HEK293T (cell line): ENCODE measurements at regions not wholly inside any gene's neighbourhood (a gene's known extent, or its start where the extent isn't known, plus 50 kb on each side); places are given as distances from the start of the nearest gene placed in this dataset.

Source experiments
- BHLHE40 ChIP-seq: fragments of 450-650 bp; IDR thresholded peaks from 2 replicates; pipeline ENCODE4 v1.6.1; 2016; ENCODE audit warnings: mild to moderate bottlenecking, moderate library complexity, borderline replicate concordance
- FOXA1 ChIP-seq: fragments of 450-650 bp; IDR thresholded peaks from 2 replicates; pipeline ENCODE4 v1.6.1; 2016; ENCODE audit warnings: mild to moderate bottlenecking
- FOXK2 ChIP-seq: fragments of 450-650 bp; IDR thresholded peaks from 2 replicates; pipeline ENCODE4 v1.6.1; 2016; ENCODE audit warnings: mild to moderate bottlenecking
- FOXM1 ChIP-seq: fragments of 450-650 bp; IDR thresholded peaks from 2 replicates; pipeline ENCODE4 v1.6.1; 2017; ENCODE audit warnings: mild to moderate bottlenecking, borderline replicate concordance
- HDGF ChIP-seq: fragments of 450-650 bp; IDR thresholded peaks from 2 replicates; pipeline ENCODE4 v1.6.1; 2017; ENCODE audit warnings: antibody characterized with exemption, borderline replicate concordance
- L3MBTL2 ChIP-seq: fragments of 450-650 bp; conservative IDR thresholded peaks from 2 replicates; pipeline ENCODE4 v1.6.1; 2016; ENCODE audit warnings: mild to moderate bottlenecking
- LEF1 ChIP-seq: fragments of 450-650 bp; IDR thresholded peaks from 2 replicates; pipeline ENCODE4 v1.6.1; 2017; ENCODE audit warnings: mild to moderate bottlenecking, borderline replicate concordance
- NFRKB ChIP-seq: fragments of 450-650 bp; IDR thresholded peaks from 2 replicates; pipeline ENCODE4 v1.6.1; 2016; ENCODE audit warnings: mild to moderate bottlenecking, moderate library complexity
- SP1 ChIP-seq: fragments of 450-650 bp; IDR thresholded peaks from 2 replicates; pipeline ENCODE4 v1.6.1; 2017
- ZNF384 ChIP-seq: fragments of 450-650 bp; IDR thresholded peaks from 2 replicates; pipeline ENCODE4 v1.6.1; 2016

- TF ChIP-seq ZNF384: no peak
- TF ChIP-seq FOXM1: no peak
- no peak for TF ChIP-seq SP1
- TF ChIP-seq HDGF: no peak
- no peak for TF ChIP-seq BHLHE40
- no peak for TF ChIP-seq NFRKB
- no peak for TF ChIP-seq FOXK2
- no peak for TF ChIP-seq L3MBTL2
- no peak for TF ChIP-seq LEF1
- no peak for TF ChIP-seq FOXA1
These were observed 341.9 kb downstream of the RAB28 start for GRCh38 chr4:13142191-13142590.
